WTC11 (cell line): ENCODE measurements at regions not wholly inside any gene's neighbourhood (a gene's known extent, or its start where the extent isn't known, plus 50 kb on each side); places are given as distances from the start of the nearest gene placed in this dataset.

Source experiments
- ATAC-seq: fragments of 200-7000 bp; cut with Tn5 transposase; 2 replicates; pipeline ENCODE4 v1.10.0; 2021; ENCODE audit warnings: mild to moderate bottlenecking, moderate library complexity
- CTCF ChIA-PET: fragments of 300-600 bp; sonication (Branson Sonifier 250); formaldehyde crosslinking; loops from one replicate; lab custom pipeline; 2021; ENCODE audit warnings: antibody characterized with exemption; lab: Charles Lee
- POLR2A ChIA-PET: fragments of 350-600 bp; sonication (Branson Sonifier 250); formaldehyde crosslinking; loops from one replicate; lab custom pipeline; 2021; ENCODE audit warnings: antibody characterized with exemption; lab: Charles Lee
- DNase-seq: peaks from one replicate; pipeline ENCODE4 v3.0.0; 2021; ENCODE audit warnings: low spot score
- H3K27ac Mint-ChIP-seq: 2 replicates; pipeline ENCODE4 v1.8.0; 2021; ENCODE audit warnings: mixed read lengths
- H3K27me3 Mint-ChIP-seq: 2 replicates; pipeline ENCODE4 v1.8.0; 2021; ENCODE audit warnings: low read depth, mild to moderate bottlenecking, moderate library complexity, mixed read lengths
- H3K36me3 Mint-ChIP-seq: 2 replicates; pipeline ENCODE4 v1.8.0; 2021; ENCODE audit warnings: mixed read lengths
- H3K4me1 Mint-ChIP-seq: 2 replicates; pipeline ENCODE4 v1.8.0; 2022; ENCODE audit warnings: mixed read lengths
- H3K4me3 Mint-ChIP-seq: 2 replicates; pipeline ENCODE4 v1.8.0; 2021; ENCODE audit warnings: mild to moderate bottlenecking, moderate library complexity, mixed read lengths
- H3K9me3 Mint-ChIP-seq: 2 replicates; pipeline ENCODE4 v1.8.0; 2021; ENCODE audit warnings: mixed read lengths
- E2F5 ChIP-seq: sonication (generic); formaldehyde crosslinking; IDR thresholded peaks from 2 replicates; pipeline ENCODE4 v1.8.1; 2022; ENCODE audit warnings: mild to moderate bottlenecking, moderate library complexity, missing genetic modification reagents
- ELF4 ChIP-seq: sonication (generic); formaldehyde crosslinking; IDR thresholded peaks from 2 replicates; pipeline ENCODE4 v1.8.1; 2022; ENCODE audit warnings: low read depth, mild to moderate bottlenecking, moderate library complexity, missing genetic modification reagents
- EMX1 ChIP-seq: fragments of 250-450 bp; sonication (Bioruptor Pico); IDR thresholded peaks from 2 replicates; pipeline ENCODE4 v1.8.0; 2021; ENCODE audit warnings: mild to moderate bottlenecking
- FOXK1 ChIP-seq: sonication (generic); formaldehyde crosslinking; IDR thresholded peaks from 2 replicates; pipeline ENCODE4 v1.8.0; 2022; ENCODE audit warnings: mild to moderate bottlenecking, moderate library complexity, missing genetic modification reagents
- IRF2 ChIP-seq: sonication (generic); formaldehyde crosslinking; IDR thresholded peaks from 2 replicates; pipeline ENCODE4 v1.8.0; 2022; ENCODE audit warnings: low read depth, missing genetic modification reagents, borderline replicate concordance
- KAT7 ChIP-seq: sonication (generic); formaldehyde crosslinking; IDR thresholded peaks from 2 replicates; pipeline ENCODE4 v1.8.1; 2023; ENCODE audit warnings: missing genetic modification reagents, mild to moderate bottlenecking, borderline replicate concordance
- NFE2L1 ChIP-seq: sonication (generic); formaldehyde crosslinking; IDR thresholded peaks from 2 replicates; pipeline ENCODE4 v1.8.1; 2023; ENCODE audit warnings: missing genetic modification reagents
- SMAD3 ChIP-seq: sonication (generic); formaldehyde crosslinking; IDR thresholded peaks from 2 replicates; pipeline ENCODE4 v1.8.0; 2022; ENCODE audit warnings: missing genetic modification reagents, mild to moderate bottlenecking, borderline replicate concordance
- SP1 ChIP-seq: sonication (generic); formaldehyde crosslinking; conservative IDR thresholded peaks from 2 replicates; pipeline ENCODE4 v1.8.1; 2022; ENCODE audit warnings: missing genetic modification reagents
- TEAD4 ChIP-seq: sonication (generic); formaldehyde crosslinking; IDR thresholded peaks from 2 replicates; pipeline ENCODE4 v1.8.0; 2022; ENCODE audit warnings: mild to moderate bottlenecking, missing genetic modification reagents
- USF1 ChIP-seq: sonication (generic); formaldehyde crosslinking; IDR thresholded peaks from 2 replicates; pipeline ENCODE4 v1.8.0; 2022; ENCODE audit warnings: mild to moderate bottlenecking, missing genetic modification reagents
- USF2 ChIP-seq: sonication (generic); formaldehyde crosslinking; IDR thresholded peaks from 2 replicates; pipeline ENCODE4 v1.8.1; 2023; ENCODE audit warnings: mild to moderate bottlenecking, missing genetic modification reagents, moderate library complexity
- ZMAT4 ChIP-seq: fragments of 250-450 bp; sonication (Bioruptor Pico); IDR thresholded peaks from 2 replicates; pipeline ENCODE4 v1.9.0; 2021; ENCODE audit warnings: mild to moderate bottlenecking
- ZNF121 ChIP-seq: sonication (generic); formaldehyde crosslinking; IDR thresholded peaks from 2 replicates; pipeline ENCODE4 v1.8.0; 2023; ENCODE audit warnings: missing genetic modification reagents
- ZNF425 ChIP-seq: fragments of 250-450 bp; sonication (Bioruptor Pico); conservative IDR thresholded peaks from 2 replicates; pipeline ENCODE4 v1.9.0; 2021; ENCODE audit warnings: mild to moderate bottlenecking
- TF ChIP-seq, protein P1 (sequence below): sonication (generic); formaldehyde crosslinking; IDR thresholded peaks from 2 replicates; pipeline ENCODE4 v1.8.1; 2023; ENCODE audit warnings: mild to moderate bottlenecking, missing genetic modification reagents, borderline replicate concordance
- TF ChIP-seq, protein P2 (sequence below): sonication (generic); formaldehyde crosslinking; IDR thresholded peaks from 2 replicates; pipeline ENCODE4 v1.8.1; 2022; ENCODE audit warnings: mild to moderate bottlenecking, missing genetic modification reagents, moderate library complexity, borderline replicate concordance
- TF ChIP-seq, protein P3 (sequence below): fragments of 250-450 bp; sonication (Bioruptor Pico); IDR thresholded peaks from 2 replicates; pipeline ENCODE4 v1.9.0; 2021; ENCODE audit warnings: mild to moderate bottlenecking
- TF ChIP-seq, protein P4 (sequence below): sonication (generic); formaldehyde crosslinking; IDR thresholded peaks from 2 replicates; pipeline ENCODE4 v1.8.1; 2023; ENCODE audit warnings: mild to moderate bottlenecking, missing genetic modification reagents, moderate library complexity

GRCh38 chr2:12363569-12363968 lies 353.2 kb upstream of the TRIB2 start:
- ChIA-PET CTCF (no interaction called here), POLR2A (no interaction called here)
- no peak for ATAC-seq
- H3K27me3 Mint-ChIP-seq = no peaks in the 10 kb centered on the region
- H3K27ac Mint-ChIP-seq = no peak overlapping the region
- H3K36me3 Mint-ChIP-seq = 0 out of 2 replicates have a peak, but pooled peaks cover 4% of the 10 kb centered on the region
- H3K4me3 Mint-ChIP-seq = no peak overlapping the region
- H3K4me1 Mint-ChIP-seq = no peaks in the 10 kb centered on the region
- H3K9me3 Mint-ChIP-seq = peaks cover 18% of the 10 kb centered on the region
- no peak for DNase-seq
- TF ChIP-seq, protein P1, sequence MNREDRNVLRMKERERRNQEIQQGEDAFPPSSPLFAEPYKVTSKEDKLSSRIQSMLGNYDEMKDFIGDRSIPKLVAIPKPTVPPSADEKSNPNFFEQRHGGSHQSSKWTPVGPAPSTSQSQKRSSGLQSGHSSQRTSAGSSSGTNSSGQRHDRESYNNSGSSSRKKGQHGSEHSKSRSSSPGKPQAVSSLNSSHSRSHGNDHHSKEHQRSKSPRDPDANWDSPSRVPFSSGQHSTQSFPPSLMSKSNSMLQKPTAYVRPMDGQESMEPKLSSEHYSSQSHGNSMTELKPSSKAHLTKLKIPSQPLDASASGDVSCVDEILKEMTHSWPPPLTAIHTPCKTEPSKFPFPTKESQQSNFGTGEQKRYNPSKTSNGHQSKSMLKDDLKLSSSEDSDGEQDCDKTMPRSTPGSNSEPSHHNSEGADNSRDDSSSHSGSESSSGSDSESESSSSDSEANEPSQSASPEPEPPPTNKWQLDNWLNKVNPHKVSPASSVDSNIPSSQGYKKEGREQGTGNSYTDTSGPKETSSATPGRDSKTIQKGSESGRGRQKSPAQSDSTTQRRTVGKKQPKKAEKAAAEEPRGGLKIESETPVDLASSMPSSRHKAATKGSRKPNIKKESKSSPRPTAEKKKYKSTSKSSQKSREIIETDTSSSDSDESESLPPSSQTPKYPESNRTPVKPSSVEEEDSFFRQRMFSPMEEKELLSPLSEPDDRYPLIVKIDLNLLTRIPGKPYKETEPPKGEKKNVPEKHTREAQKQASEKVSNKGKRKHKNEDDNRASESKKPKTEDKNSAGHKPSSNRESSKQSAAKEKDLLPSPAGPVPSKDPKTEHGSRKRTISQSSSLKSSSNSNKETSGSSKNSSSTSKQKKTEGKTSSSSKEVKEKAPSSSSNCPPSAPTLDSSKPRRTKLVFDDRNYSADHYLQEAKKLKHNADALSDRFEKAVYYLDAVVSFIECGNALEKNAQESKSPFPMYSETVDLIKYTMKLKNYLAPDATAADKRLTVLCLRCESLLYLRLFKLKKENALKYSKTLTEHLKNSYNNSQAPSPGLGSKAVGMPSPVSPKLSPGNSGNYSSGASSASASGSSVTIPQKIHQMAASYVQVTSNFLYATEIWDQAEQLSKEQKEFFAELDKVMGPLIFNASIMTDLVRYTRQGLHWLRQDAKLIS (CRISPR knock-in tag) = no peak
- no peak for TF ChIP-seq ELF4 (CRISPR knock-in tag)
- no peak for TF ChIP-seq NFE2L1 (CRISPR knock-in tag)
- TF ChIP-seq KAT7 (CRISPR knock-in tag) = no peak
- no peak for TF ChIP-seq ZNF425 (CRISPR knock-in tag)
- no peak for TF ChIP-seq SMAD3 (CRISPR knock-in tag)
- no peak for TF ChIP-seq SP1 (CRISPR knock-in tag)
- no peak for TF ChIP-seq USF2
- TF ChIP-seq IRF2 (CRISPR knock-in tag) = no peak
- no peak for TF ChIP-seq USF1 (CRISPR knock-in tag)

DNA sequence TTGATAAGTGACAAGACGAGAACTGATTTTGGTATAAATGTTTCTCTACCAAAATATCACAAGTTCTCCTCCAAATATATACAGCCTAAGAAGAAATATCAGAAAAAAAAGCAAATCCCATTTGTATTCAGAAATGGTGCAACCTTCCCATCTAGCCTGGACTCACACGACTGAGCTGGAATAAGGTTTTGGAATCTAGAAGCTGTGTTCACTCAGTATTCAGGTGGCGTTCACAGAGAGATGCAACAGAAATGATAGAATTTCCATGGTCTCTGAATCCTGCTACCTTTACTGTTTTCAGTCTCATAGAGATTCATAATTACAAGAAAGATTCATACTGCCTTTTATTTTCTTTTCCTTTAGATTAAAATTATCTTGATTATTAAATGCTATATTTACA lies 347.2 kb upstream of the TRIB2 start:
- no peak overlapping the region for H3K27ac Mint-ChIP-seq
- DNase-seq = no peak
- CTCF ChIA-PET = no interaction called here
- H3K4me1 Mint-ChIP-seq = peaks cover 7% of the 10 kb centered on the region; the same call in 1 of the 2 replicates
- POLR2A ChIA-PET = no interaction called here
- H3K4me3 Mint-ChIP-seq = no peak overlapping the region
- H3K27me3 Mint-ChIP-seq = no peaks in the 10 kb centered on the region
- TF ChIP-seq ZNF121 (CRISPR knock-in tag) (no peak), FOXK1 (CRISPR knock-in tag) (no peak), EMX1 (CRISPR knock-in tag) (no peak), IRF2 (CRISPR knock-in tag) (no peak), ZMAT4 (CRISPR knock-in tag) (no peak), TEAD4 (CRISPR knock-in tag) (no peak), E2F5 (CRISPR knock-in tag) (no peak), SP1 (CRISPR knock-in tag) (no peak)
- TF ChIP-seq, protein P2, sequence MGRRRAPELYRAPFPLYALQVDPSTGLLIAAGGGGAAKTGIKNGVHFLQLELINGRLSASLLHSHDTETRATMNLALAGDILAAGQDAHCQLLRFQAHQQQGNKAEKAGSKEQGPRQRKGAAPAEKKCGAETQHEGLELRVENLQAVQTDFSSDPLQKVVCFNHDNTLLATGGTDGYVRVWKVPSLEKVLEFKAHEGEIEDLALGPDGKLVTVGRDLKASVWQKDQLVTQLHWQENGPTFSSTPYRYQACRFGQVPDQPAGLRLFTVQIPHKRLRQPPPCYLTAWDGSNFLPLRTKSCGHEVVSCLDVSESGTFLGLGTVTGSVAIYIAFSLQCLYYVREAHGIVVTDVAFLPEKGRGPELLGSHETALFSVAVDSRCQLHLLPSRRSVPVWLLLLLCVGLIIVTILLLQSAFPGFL (CRISPR knock-in tag) = no peak
- TF ChIP-seq, protein P3, sequence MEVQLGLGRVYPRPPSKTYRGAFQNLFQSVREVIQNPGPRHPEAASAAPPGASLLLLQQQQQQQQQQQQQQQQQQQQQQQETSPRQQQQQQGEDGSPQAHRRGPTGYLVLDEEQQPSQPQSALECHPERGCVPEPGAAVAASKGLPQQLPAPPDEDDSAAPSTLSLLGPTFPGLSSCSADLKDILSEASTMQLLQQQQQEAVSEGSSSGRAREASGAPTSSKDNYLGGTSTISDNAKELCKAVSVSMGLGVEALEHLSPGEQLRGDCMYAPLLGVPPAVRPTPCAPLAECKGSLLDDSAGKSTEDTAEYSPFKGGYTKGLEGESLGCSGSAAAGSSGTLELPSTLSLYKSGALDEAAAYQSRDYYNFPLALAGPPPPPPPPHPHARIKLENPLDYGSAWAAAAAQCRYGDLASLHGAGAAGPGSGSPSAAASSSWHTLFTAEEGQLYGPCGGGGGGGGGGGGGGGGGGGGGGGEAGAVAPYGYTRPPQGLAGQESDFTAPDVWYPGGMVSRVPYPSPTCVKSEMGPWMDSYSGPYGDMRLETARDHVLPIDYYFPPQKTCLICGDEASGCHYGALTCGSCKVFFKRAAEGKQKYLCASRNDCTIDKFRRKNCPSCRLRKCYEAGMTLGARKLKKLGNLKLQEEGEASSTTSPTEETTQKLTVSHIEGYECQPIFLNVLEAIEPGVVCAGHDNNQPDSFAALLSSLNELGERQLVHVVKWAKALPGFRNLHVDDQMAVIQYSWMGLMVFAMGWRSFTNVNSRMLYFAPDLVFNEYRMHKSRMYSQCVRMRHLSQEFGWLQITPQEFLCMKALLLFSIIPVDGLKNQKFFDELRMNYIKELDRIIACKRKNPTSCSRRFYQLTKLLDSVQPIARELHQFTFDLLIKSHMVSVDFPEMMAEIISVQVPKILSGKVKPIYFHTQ (CRISPR knock-in tag) = no peak
- TF ChIP-seq, protein P4, sequence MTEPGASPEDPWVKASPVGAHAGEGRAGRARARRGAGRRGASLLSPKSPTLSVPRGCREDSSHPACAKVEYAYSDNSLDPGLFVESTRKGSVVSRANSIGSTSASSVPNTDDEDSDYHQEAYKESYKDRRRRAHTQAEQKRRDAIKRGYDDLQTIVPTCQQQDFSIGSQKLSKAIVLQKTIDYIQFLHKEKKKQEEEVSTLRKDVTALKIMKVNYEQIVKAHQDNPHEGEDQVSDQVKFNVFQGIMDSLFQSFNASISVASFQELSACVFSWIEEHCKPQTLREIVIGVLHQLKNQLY (CRISPR knock-in tag) = no peak
- H3K9me3 Mint-ChIP-seq = peaks cover 18% of the 10 kb centered on the region
- 0 out of 2 replicates have a peak, but pooled peaks cover 4% of the 10 kb centered on the region for H3K36me3 Mint-ChIP-seq
- no peak for ATAC-seq
